ENCODE measurements at regions not wholly inside any gene's neighbourhood (a gene's known extent, or its start where the extent isn't known, plus 50 kb on each side); places are given as distances from the start of the nearest gene placed in this dataset.

DNA sequence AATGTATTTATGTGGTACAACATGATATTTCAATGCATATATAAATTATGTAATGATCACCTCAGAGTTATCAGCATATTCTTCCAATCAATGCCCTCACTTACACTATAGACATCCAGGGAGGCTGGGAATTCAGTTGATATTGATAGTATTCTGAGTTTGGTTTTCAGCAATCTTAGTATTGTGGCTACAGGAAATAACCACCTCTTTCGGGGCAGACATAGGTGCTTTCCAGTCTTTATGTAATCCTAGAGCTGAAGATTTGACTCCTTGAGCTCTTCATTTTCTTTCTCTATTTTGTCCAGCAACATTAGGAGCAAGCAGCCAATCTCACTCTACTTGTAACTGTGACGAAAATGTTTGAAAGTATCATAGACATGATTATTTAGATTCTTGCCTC is 712.7 kb upstream of the KIRREL3 start:
- Histone ChIP-seq H3K4me3 (no peak overlapping the region), H3K27me3 (no peaks in the 10 kb centered on the region), H3K27ac (no peak overlapping the region), H3K9me3 (no peaks in the 10 kb centered on the region), H3K36me3 (no peaks in the 10 kb centered on the region), H3K4me1 (no peaks in the 10 kb centered on the region)
- intact Hi-C loops (cut with DNase I): no loop called here
- TF ChIP-seq CTCF (IDR thresholded peaks at IDR 0.05): no peak
- no peak for DNase-seq (ENCODE audit: low spot score in 2 of 2)

DNA sequence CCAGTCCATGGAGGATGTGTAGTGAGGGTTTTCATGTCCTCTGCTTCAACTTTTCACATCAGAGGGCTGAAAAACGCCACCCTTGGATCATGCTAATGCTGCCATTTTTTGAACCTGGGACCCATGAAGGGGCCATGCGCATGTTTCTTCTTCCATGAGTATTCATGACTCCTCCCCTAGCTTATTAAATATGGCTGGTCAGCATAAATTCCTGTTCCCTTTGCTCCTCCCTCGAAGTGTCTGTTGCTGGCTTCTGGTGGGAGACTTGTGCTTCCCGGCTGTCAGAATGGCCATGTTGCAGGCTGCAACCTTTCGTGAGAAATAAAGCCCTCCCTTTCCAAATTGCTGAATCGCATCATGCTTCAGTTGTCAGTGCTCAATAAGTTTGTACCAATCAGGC is 711.2 kb upstream of the KIRREL3 start:
- H3K27me3 ChIP-seq: no peaks in the 10 kb centered on the region
- no peaks in the 10 kb centered on the region for H3K9me3 ChIP-seq
- H3K4me1 ChIP-seq: no peaks in the 10 kb centered on the region
- intact Hi-C loops (cut with DNase I): no loop called here
- no peak overlapping the region for H3K27ac ChIP-seq
- no peak for DNase-seq (ENCODE audit: low spot score in 2 of 2)
- TF ChIP-seq CTCF (IDR thresholded peaks at IDR 0.05): no peak
- H3K36me3 ChIP-seq: no peaks in the 10 kb centered on the region
- H3K4me3 ChIP-seq: no peak overlapping the region

- intact Hi-C loops (cut with DNase I): no loop called here
These were observed 710.3 kb upstream of the KIRREL3 start for GRCh38 chr11:127710831-127711230.

GRCh38 chr11:127709960-127710359 is 709.4 kb upstream of the KIRREL3 start:
- no peaks in the 10 kb centered on the region for H3K9me3 ChIP-seq
- no peaks in the 10 kb centered on the region for H3K27me3 ChIP-seq
- DNase-seq (ENCODE audit: low spot score in 2 of 2): no peak
- no peaks in the 10 kb centered on the region for H3K36me3 ChIP-seq
- no peak for TF ChIP-seq CTCF (IDR thresholded peaks at IDR 0.05)
- intact Hi-C loops (cut with DNase I): no loop called here
- no peaks in the 10 kb centered on the region for H3K4me1 ChIP-seq
- H3K27ac ChIP-seq: no peak overlapping the region
- H3K4me3 ChIP-seq: no peak overlapping the region

More at GRCh38 chr11:127710831-127711230, 710.3 kb upstream of the KIRREL3 start:
- Histone ChIP-seq H3K36me3 (no peaks in the 10 kb centered on the region), H3K4me1 (no peaks in the 10 kb centered on the region), H3K27ac (no peak overlapping the region), H3K27me3 (no peaks in the 10 kb centered on the region), H3K4me3 (no peak overlapping the region), H3K9me3 (no peaks in the 10 kb centered on the region)
- no peak for DNase-seq (ENCODE audit: low spot score in 2 of 2)
- TF ChIP-seq CTCF (IDR thresholded peaks at IDR 0.05): no peak

- intact Hi-C loops (cut with DNase I): no loop called here
- no peak overlapping the region for H3K27ac ChIP-seq
- no peak overlapping the region for H3K4me3 ChIP-seq
- TF ChIP-seq CTCF (IDR thresholded peaks at IDR 0.05): no peak
- H3K27me3 ChIP-seq: no peaks in the 10 kb centered on the region
- H3K9me3 ChIP-seq: no peaks in the 10 kb centered on the region
- no peaks in the 10 kb centered on the region for H3K4me1 ChIP-seq
- H3K36me3 ChIP-seq: no peaks in the 10 kb centered on the region
- DNase-seq (ENCODE audit: low spot score in 2 of 2): no peak
These were observed 693.1 kb upstream of the KIRREL3 start for GRCh38 chr11:127693686-127694085.

GRCh38 chr11:127683321-127683720 is 682.8 kb upstream of the KIRREL3 start:
- no peak for DNase-seq (ENCODE audit: low spot score in 2 of 2)
- no peaks in the 10 kb centered on the region for H3K36me3 ChIP-seq
- intact Hi-C loops (cut with DNase I): no loop called here
- H3K4me3 ChIP-seq: no peak overlapping the region
- H3K4me1 ChIP-seq: no peaks in the 10 kb centered on the region
- H3K9me3 ChIP-seq: no peaks in the 10 kb centered on the region
- H3K27me3 ChIP-seq: no peaks in the 10 kb centered on the region
- no peak overlapping the region for H3K27ac ChIP-seq
- no peak for TF ChIP-seq CTCF (IDR thresholded peaks at IDR 0.05)
